Large intestine (tissue), 3 donors: ENCODE measurements at regions not wholly inside any gene's neighbourhood (a gene's known extent, or its start where the extent isn't known, plus 50 kb on each side); places are given as distances from the start of the nearest gene placed in this dataset.
A peak's percentile ranks its signal among the peaks of the same experiment; 100 is the strongest.

Source experiments
- DNase-seq, 2 donors: peaks; one replicate each; pipeline versions ENCODE4 v3.0.0 to v3.0.0-alpha.2; 2013
- H3K27ac ChIP-seq: one replicate; pipeline ENCODE4 v1.5.1; 2013; ENCODE audit warnings: low read length
- H3K27me3 ChIP-seq: 2 replicates; pipeline ENCODE4 v1.6.1; 2013; ENCODE audit warnings: low read length; ENCODE audit not compliant: control insufficient read depth, insufficient read depth
- H3K36me3 ChIP-seq: 2 replicates; pipeline ENCODE4 v1.6.1; 2013; ENCODE audit warnings: low read length; ENCODE audit not compliant: control insufficient read depth, insufficient read depth
- H3K4me1 ChIP-seq: one replicate; pipeline ENCODE4 v1.6.1; 2013; ENCODE audit warnings: low read length; ENCODE audit not compliant: control insufficient read depth, insufficient read depth
- H3K4me3 ChIP-seq: one replicate; pipeline ENCODE4 v1.5.1; 2013; ENCODE audit warnings: low read length
- H3K9me3 ChIP-seq: one replicate; pipeline ENCODE4 v1.6.1; 2013; ENCODE audit warnings: mild to moderate bottlenecking, low read depth, low read length, moderate library complexity; ENCODE audit not compliant: control insufficient read depth
- WGBS: methylation state at CpG from one replicate; pipeline ENCODE4 v1.1.5; 2013; ENCODE audit warnings: low lambda C conversion rate; ENCODE audit not compliant: insufficient coverage; 5-methylcytosine and 5-hydroxymethylcytosine counted together

DNA sequence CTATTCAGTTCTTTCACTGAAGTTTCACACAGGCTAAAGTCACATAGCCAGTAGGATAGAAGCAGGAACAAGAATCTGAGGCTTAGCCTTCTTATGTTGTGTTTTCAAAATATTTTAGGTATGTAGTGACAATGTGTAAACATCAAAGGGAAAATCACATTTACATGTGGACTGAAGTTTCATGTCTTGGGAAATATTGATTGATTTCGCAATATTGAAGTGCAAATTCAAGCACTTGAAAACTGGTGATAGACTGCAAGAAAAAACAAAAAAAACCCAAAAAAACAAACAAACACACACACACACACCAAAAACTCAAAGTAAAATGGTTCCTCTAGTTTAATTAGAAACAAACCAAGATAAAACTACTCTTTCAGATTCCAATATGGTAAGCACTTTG lies 773.3 kb downstream of the PDCD6IP start:
- no peaks in the 10 kb centered on the region for H3K9me3 ChIP-seq
- DNase-seq = no peak
- H3K4me1 ChIP-seq = peaks cover 5% of the 10 kb centered on the region
- no peaks in the 10 kb centered on the region for H3K27me3 ChIP-seq
- H3K27ac ChIP-seq = no peak overlapping the region
- 86% methylated on average over 1 of the region's 1 CpG for WGBS
- H3K4me3 ChIP-seq = no peak overlapping the region
- no peaks in the 10 kb centered on the region for H3K36me3 ChIP-seq

DNA sequence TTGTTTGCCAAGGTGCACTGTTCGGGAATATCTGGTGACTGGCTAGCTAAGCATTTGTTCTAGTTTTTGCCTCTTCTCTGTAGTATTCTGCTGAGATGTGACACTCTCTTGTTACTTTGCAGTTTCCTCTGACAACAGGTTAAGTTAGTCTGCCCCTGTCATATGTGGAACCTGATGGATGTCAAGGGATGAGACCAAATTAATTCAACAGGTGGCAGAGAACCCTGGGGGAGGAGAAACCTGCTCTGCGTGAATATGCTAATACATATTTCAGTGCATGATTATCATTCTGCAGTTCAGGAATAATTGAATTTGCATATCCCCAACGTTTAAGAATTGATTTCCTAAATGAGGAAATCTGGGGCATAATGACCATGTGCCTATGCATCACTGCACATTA lies 777.3 kb downstream of the PDCD6IP start:
- Histone ChIP-seq H3K4me1 (peaks cover 5% of the 10 kb centered on the region), H3K27ac (no peak overlapping the region), H3K4me3 (no peak overlapping the region), H3K27me3 (no peaks in the 10 kb centered on the region), H3K36me3 (no peaks in the 10 kb centered on the region), H3K9me3 (no peaks in the 10 kb centered on the region)
- DNase-seq = no peak
- WGBS = no CpG with 5 or more reads among the region's 3 CpGs

DNA sequence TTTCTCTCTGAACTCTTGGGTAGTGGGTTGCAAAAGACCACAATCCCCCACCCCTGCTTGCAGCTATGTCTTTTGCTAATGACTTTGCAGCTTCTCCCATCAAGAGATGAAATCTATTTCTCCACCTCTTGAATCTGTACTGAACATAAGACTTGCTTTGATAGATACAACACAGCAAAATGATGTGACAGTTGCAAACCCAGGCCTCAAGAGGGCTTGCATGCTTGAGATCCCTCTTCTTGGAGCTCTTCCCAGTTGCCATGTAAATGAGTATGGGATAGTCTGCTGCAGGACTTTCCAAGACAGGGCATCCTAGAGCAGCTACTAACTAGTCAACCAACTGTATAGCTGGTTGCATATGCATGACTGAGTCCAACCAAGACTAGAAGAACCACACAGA lies 783.6 kb downstream of the PDCD6IP start:
- Histone ChIP-seq H3K27ac (no peak overlapping the region), H3K36me3 (no peaks in the 10 kb centered on the region), H3K4me1 (no peaks in the 10 kb centered on the region), H3K4me3 (no peak overlapping the region), H3K27me3 (no peaks in the 10 kb centered on the region), H3K9me3 (no peaks in the 10 kb centered on the region)
- DNase-seq = peak in 1 of 2 donors; percentile 1

DNA sequence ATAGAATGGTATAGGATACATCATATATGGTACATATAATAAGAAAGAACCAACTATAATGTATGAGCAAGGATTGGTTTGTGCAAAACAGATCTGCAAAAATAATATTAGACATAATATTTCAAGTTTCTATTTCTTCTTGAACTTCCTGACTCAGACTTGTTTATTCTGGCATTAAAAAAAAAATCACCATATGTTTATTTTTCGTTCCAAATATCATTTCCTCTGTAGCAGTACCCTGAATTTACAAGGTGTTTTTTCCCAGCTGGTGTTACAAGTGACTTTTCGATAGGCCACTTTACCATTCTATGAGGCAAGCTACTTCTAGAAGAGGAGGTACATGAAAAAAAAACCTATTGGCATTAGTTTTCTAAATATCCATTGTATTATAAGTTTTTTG lies 785.0 kb downstream of the PDCD6IP start:
- no peak for DNase-seq
- H3K4me1 ChIP-seq = no peaks in the 10 kb centered on the region
- H3K27ac ChIP-seq = no peak overlapping the region
- H3K9me3 ChIP-seq = no peaks in the 10 kb centered on the region
- H3K4me3 ChIP-seq = no peak overlapping the region
- H3K36me3 ChIP-seq = no peaks in the 10 kb centered on the region
- H3K27me3 ChIP-seq = no peaks in the 10 kb centered on the region
- WGBS = 75% methylated on average over 1 of the region's 2 CpGs

DNA sequence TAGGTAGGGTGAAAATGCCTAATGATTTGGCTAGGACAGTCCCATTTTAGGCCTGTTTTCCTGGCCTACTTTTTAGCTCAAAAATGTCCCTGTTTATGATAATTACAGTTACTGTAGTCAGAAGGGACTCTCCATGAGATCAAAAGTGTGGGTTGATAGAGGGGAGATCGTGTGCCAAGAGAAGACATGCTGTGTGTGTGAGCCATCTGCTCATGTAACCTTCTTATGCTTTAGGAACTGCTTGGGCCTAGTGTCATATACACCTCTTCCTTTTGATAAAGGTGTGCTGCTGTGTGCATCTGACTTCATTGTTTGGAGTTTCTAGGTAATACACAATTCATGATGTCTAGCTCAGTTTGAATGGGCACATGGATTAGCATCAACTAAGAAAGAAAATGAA lies 786.5 kb downstream of the PDCD6IP start:
- no peaks in the 10 kb centered on the region for H3K4me1 ChIP-seq
- no peak overlapping the region for H3K27ac ChIP-seq
- no peak overlapping the region for H3K4me3 ChIP-seq
- no peaks in the 10 kb centered on the region for H3K36me3 ChIP-seq
- WGBS = no CpG with 5 or more reads among the region's 1 CpG
- no peak for DNase-seq
- no peaks in the 10 kb centered on the region for H3K27me3 ChIP-seq
- H3K9me3 ChIP-seq = no peaks in the 10 kb centered on the region

DNA sequence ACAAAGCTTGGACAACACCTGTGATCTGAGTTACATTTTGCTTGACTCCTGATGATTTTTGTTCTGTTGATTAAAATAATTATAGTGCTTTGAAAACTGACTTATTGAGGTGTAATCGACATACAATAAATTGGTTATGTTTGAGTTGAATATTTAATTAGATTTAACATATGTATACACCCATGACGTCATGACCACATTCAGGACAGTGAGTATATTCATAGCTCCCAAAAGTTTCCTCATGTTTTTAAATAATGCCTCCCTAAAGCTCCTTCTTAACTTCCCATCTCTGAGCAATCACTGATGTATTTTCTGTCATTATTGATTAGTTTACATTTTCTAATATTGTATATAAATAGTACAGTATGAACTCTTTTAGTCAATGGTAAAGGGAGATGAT lies 801.2 kb downstream of the PDCD6IP start:
- no peaks in the 10 kb centered on the region for H3K9me3 ChIP-seq
- H3K4me1 ChIP-seq = no peaks in the 10 kb centered on the region
- no peaks in the 10 kb centered on the region for H3K36me3 ChIP-seq
- H3K4me3 ChIP-seq = no peak overlapping the region
- no peaks in the 10 kb centered on the region for H3K27me3 ChIP-seq
- H3K27ac ChIP-seq = no peak overlapping the region
- no peak for DNase-seq
- WGBS = 100% methylated on average over 1 of the region's 2 CpGs

DNA sequence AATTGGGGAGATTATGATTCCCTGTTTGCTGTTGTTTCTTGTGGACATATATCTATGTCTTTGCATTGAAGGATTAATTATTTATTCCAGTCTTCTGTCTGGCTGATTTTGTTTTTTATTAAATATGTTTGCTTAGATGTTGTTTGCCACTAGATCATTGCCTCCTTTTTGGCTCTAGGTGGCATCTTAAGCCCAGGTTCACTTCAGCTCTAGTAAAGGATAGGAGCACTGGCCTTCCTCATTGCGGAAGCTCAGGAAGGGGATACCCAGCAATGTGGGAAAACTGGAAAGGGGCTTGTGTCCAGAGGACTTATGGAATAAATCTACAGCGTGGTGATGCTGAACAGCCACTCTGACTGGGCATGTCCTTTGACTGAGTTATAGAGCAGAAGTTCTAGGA lies 821.6 kb downstream of the PDCD6IP start:
- no peak overlapping the region for H3K27ac ChIP-seq
- no peaks in the 10 kb centered on the region for H3K36me3 ChIP-seq
- no peak overlapping the region for H3K4me3 ChIP-seq
- no peaks in the 10 kb centered on the region for H3K4me1 ChIP-seq
- no CpG with 5 or more reads among the region's 2 CpGs for WGBS
- DNase-seq = no peak
- peaks cover 5% of the 10 kb centered on the region for H3K9me3 ChIP-seq
- H3K27me3 ChIP-seq = no peaks in the 10 kb centered on the region

DNA sequence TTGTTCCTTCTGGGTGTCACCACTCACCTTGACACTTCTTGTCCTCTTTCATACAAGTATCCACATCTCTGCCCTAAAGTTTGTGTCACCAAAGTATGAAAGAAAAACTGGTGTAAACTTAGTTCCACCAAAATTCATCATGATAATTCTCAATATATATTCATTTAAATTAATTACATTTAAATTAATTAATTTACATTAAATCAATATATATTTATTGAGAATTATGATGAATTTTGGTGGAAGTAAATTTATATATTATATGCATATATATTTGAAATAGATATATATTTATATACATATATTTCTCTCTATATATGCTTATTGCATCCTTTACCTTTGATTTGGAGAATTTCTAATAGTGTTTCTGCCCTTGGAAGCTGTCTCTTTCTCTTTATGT lies 828.3 kb downstream of the PDCD6IP start:
- no peaks in the 10 kb centered on the region for H3K36me3 ChIP-seq
- H3K4me3 ChIP-seq = no peak overlapping the region
- H3K27ac ChIP-seq = no peak overlapping the region
- no peaks in the 10 kb centered on the region for H3K4me1 ChIP-seq
- H3K9me3 ChIP-seq = peaks cover 5% of the 10 kb centered on the region
- no peak for DNase-seq
- no peaks in the 10 kb centered on the region for H3K27me3 ChIP-seq

DNA sequence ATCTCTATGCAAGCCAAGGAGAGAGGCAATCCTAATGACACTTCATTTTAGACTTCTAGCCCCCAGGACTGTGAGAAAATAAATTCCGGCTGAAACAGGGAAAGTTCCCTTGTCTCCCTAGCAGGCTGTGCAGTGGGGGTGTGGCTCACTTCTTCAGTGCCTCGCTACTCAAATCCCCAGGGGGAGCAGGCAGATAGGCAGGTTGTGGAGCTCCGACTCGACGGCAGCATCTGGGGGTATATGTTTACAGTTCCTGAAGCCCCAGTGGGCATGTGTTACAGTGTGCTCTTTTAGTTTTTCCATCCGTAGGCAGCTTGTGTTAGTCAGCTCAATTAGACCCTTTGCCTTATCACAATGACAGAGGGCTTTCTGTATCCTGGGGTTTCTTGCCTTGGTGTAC lies 836.5 kb downstream of the PDCD6IP start:
- Histone ChIP-seq H3K27me3 (no peaks in the 10 kb centered on the region), H3K4me3 (no peak overlapping the region), H3K9me3 (no peaks in the 10 kb centered on the region), H3K36me3 (no peaks in the 10 kb centered on the region), H3K4me1 (no peaks in the 10 kb centered on the region), H3K27ac (no peak overlapping the region)
- WGBS = no CpG with 5 or more reads among the region's 6 CpGs
- no peak for DNase-seq

DNA sequence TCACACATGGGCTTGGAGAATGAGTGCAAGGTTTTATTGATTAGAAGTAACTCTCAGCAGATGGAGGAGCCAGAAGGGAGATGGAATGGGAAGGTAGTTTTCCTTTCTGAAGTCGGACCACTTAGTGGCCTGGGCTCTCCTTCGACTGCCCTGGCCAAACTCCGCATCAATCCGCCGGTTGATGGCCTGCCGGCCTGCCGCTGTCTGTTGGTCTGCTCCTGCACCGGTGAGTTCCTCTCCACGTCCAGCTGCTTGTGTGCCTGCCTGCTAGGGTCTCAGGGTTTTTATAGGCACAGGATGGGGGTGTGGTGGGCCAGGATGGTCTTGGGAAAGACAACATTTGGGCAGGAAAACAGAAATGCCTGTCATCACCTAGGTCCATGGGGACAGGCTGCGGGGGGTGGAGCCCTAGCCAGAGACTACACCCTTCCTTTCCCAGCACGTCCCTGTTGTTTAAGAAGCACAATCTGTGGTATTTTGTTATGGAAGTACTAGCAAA lies 837.0 kb downstream of the PDCD6IP start:
- no peaks in the 10 kb centered on the region for H3K4me1 ChIP-seq
- H3K36me3 ChIP-seq = no peaks in the 10 kb centered on the region
- H3K9me3 ChIP-seq = no peaks in the 10 kb centered on the region
- H3K27ac ChIP-seq = no peak overlapping the region
- WGBS = 90% methylated on average over 2 of the region's 11 CpGs
- DNase-seq = no peak
- H3K4me3 ChIP-seq = no peak overlapping the region
- H3K27me3 ChIP-seq = no peaks in the 10 kb centered on the region

DNA sequence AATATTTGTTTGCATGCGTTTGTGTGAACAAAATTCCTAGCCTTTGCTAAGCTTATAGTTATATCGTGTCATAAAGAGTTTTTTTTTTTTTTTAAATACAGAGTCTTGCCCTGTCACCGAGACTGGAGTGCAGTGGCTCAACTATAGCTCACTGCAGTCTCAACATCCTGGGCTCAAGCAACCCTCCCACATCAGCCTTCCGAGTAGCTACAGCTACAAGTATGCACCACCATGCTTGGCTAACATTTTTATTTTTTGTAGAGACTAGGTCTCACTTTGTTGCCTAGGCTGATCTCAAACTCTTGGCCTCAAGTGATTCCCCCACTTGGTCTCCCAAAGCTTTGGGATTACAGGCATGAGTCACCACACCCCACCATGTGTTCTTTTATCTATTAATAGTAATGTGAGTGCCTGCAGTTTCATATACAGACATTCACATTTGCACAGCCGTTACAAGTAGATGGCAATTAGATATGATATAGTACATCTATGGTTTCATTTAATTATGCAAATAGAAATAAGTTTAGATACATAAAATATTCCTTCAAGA lies 848.6 kb downstream of the PDCD6IP start:
- 88% methylated on average over 2 of the region's 5 CpGs for WGBS
- Histone ChIP-seq H3K9me3 (no peaks in the 10 kb centered on the region), H3K27ac (no peak overlapping the region), H3K27me3 (no peaks in the 10 kb centered on the region), H3K4me3 (no peak overlapping the region), H3K36me3 (no peaks in the 10 kb centered on the region), H3K4me1 (no peaks in the 10 kb centered on the region)
- no peak for DNase-seq
